ENCODE measurements at regions not wholly inside any gene's neighbourhood (a gene's known extent, or its start where the extent isn't known, plus 50 kb on each side); places are given as distances from the start of the nearest gene placed in this dataset.

- TF ChIP-seq, protein P1, sequence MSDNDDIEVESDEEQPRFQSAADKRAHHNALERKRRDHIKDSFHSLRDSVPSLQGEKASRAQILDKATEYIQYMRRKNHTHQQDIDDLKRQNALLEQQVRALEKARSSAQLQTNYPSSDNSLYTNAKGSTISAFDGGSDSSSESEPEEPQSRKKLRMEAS (IDR thresholded peaks at IDR 0.05), result no peak
- TF ChIP-seq, protein P2, sequence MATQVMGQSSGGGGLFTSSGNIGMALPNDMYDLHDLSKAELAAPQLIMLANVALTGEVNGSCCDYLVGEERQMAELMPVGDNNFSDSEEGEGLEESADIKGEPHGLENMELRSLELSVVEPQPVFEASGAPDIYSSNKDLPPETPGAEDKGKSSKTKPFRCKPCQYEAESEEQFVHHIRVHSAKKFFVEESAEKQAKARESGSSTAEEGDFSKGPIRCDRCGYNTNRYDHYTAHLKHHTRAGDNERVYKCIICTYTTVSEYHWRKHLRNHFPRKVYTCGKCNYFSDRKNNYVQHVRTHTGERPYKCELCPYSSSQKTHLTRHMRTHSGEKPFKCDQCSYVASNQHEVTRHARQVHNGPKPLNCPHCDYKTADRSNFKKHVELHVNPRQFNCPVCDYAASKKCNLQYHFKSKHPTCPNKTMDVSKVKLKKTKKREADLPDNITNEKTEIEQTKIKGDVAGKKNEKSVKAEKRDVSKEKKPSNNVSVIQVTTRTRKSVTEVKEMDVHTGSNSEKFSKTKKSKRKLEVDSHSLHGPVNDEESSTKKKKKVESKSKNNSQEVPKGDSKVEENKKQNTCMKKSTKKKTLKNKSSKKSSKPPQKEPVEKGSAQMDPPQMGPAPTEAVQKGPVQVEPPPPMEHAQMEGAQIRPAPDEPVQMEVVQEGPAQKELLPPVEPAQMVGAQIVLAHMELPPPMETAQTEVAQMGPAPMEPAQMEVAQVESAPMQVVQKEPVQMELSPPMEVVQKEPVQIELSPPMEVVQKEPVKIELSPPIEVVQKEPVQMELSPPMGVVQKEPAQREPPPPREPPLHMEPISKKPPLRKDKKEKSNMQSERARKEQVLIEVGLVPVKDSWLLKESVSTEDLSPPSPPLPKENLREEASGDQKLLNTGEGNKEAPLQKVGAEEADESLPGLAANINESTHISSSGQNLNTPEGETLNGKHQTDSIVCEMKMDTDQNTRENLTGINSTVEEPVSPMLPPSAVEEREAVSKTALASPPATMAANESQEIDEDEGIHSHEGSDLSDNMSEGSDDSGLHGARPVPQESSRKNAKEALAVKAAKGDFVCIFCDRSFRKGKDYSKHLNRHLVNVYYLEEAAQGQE (IDR thresholded peaks at IDR 0.05; ENCODE audit: low read depth), result no peak
- TF ChIP-seq EGR1 (IDR thresholded peaks at IDR 0.05), result no peak
- no peak for TF ChIP-seq EP300 (IDR thresholded peaks at IDR 0.05; ENCODE audit: borderline replicate concordance)
- TF ChIP-seq FOXM1 (IDR thresholded peaks at IDR 0.05; ENCODE audit: borderline replicate concordance, low read depth), result no peak
- TF ChIP-seq TAF1 (IDR thresholded peaks at IDR 0.05; ENCODE audit: low read depth), result no peak
- no peak for TF ChIP-seq TCF12 (IDR thresholded peaks at IDR 0.05; ENCODE audit: low read depth)
- TF ChIP-seq RAD21 (IDR thresholded peaks at IDR 0.05; ENCODE audit: low read depth), result no peak
- TF ChIP-seq ZBTB7A (IDR thresholded peaks at IDR 0.05; ENCODE audit: low read depth), result no peak
- no peak for TF ChIP-seq TEAD4 (IDR thresholded peaks at IDR 0.05)
- TF ChIP-seq YY1 (IDR thresholded peaks at IDR 0.05; ENCODE audit: low read depth), result no peak
These were observed 648.0 kb downstream of the IRX1 start for GRCh38 chr5:4243479-4244264.

Data from Ishikawa (cell line).